B cell (primary cell): ENCODE measurements at regions not wholly inside any gene's neighbourhood (a gene's known extent, or its start where the extent isn't known, plus 50 kb on each side); places are given as distances from the start of the nearest gene placed in this dataset.

ENCODE experiments used
- ATAC-seq: fragments of 200-7000 bp; cut with Tn5 transposase; one replicate; pipeline ENCODE4 v1.10.0; 2021; ENCODE audit warnings: low read depth, mild to moderate bottlenecking, moderate number of reproducible peaks, moderate library complexity
- CTCF ChIA-PET: fragments of 350-600 bp; sonication (Branson Sonifier 250); formaldehyde crosslinking; loops from one replicate; lab custom pipeline; 2021; ENCODE audit warnings: antibody characterized with exemption, inconsistent platforms; lab: Charles Lee
- POLR2A ChIA-PET: fragments of 350-600 bp; sonication (Branson Sonifier 250); formaldehyde crosslinking; loops from one replicate; lab custom pipeline; 2021; ENCODE audit warnings: antibody characterized with exemption; lab: Charles Lee
- DNase-seq: peaks from one replicate; pipeline ENCODE4 v3.0.0; 2013
- H2AFZ ChIP-seq: 2 replicates; pipeline ENCODE4 v1.6.1; 2012; ENCODE audit warnings: mild to moderate bottlenecking, low read depth, low read length; ENCODE audit not compliant: insufficient read depth, poor library complexity, severe bottlenecking
- H3K27ac ChIP-seq, 2 donors: 1 replicate in 1 of 2; 2 replicates in 1 of 2; pipeline ENCODE4 v1.5.1; 2012 to 2013; ENCODE audit warnings: low read length in 2 of 2, mild to moderate bottlenecking in 2 of 2, moderate library complexity in 1 of 2
- H3K27me3 ChIP-seq, 4 experiments: fragments of 200-600 bp in 1 of 4; sonication (generic) in 1 of 4; replicated peaks in 1 of 4; 1 replicate in 2 of 4; 2 replicates in 2 of 4; pipeline versions ENCODE4 v1.6.1 to v1.7.0; 2013 to 2016; ENCODE audit warnings: low read length in 3 of 4, mild to moderate bottlenecking in 2 of 4, mixed read lengths in 1 of 4, moderate library complexity in 1 of 4; ENCODE audit not compliant: insufficient read depth in 4 of 4, control insufficient read depth in 3 of 4; ENCODE audit errors: control extremely low read depth in 1 of 4
- H3K36me3 ChIP-seq, 2 experiments: replicated peaks in 1 of 2; 1 replicate in 1 of 2; 2 replicates in 1 of 2; pipeline versions ENCODE4 v1.6.1 to v1.7.1; 2013; ENCODE audit warnings: low read length in 1 of 2; ENCODE audit not compliant: insufficient read depth in 2 of 2, control insufficient read depth in 1 of 2; ENCODE audit errors: control extremely low read depth in 1 of 2, extremely low read depth in 1 of 2
- H3K4me1 ChIP-seq, 2 donors: fragments of 200-600 bp in 1 of 2; sonication (generic) in 1 of 2; 1 replicate in 1 of 2; 2 replicates in 1 of 2; pipeline versions ENCODE4 v1.5.1 to v1.6.1; 2013 to 2017; ENCODE audit warnings: low read length in 2 of 2; ENCODE audit not compliant: control insufficient read depth in 2 of 2, insufficient read depth in 2 of 2
- H3K4me2 ChIP-seq: replicated peaks from 2 replicates; pipeline ENCODE3; 2012; ENCODE audit warnings: mild to moderate bottlenecking, low read depth, low read length; ENCODE audit not compliant: poor library complexity, severe bottlenecking
- H3K4me3 ChIP-seq, 5 experiments: fragments of 200-600 bp in 1 of 5; sonication (generic) in 1 of 5; 1 replicate in 3 of 5; 2 replicates in 2 of 5; pipeline versions ENCODE4 v1.5.1 to v1.7.0; 2011 to 2016; ENCODE audit warnings: low read length in 4 of 5, mild to moderate bottlenecking in 4 of 5, low read depth in 2 of 5, control low read depth in 1 of 5, moderate library complexity in 1 of 5; ENCODE audit not compliant: insufficient read depth in 1 of 5; ENCODE audit errors: control extremely low read depth in 1 of 5, extremely low read depth in 1 of 5
- H3K79me2 ChIP-seq: fragments of 200-600 bp; sonication (generic); one replicate; pipeline ENCODE4 v1.6.0; 2016; ENCODE audit warnings: low read length; ENCODE audit not compliant: control insufficient read depth, insufficient read depth
- H3K9ac ChIP-seq: fragments of 200-600 bp; sonication (generic); 2 replicates; pipeline ENCODE4 v1.6.1; 2017; ENCODE audit warnings: mild to moderate bottlenecking, low read length, moderate library complexity
- H3K9me3 ChIP-seq, 3 donors: one replicate each; pipeline versions ENCODE4 v1.6.1 to v1.7.1; 2013; ENCODE audit warnings: low read length in 2 of 3; ENCODE audit not compliant: control insufficient read depth in 2 of 3, insufficient read depth in 1 of 3; ENCODE audit errors: control extremely low read depth in 1 of 3
- H4K20me1 ChIP-seq: 2 replicates; pipeline ENCODE4 v1.6.0; 2012; ENCODE audit warnings: mild to moderate bottlenecking, low read length; ENCODE audit not compliant: insufficient read depth, control insufficient read depth, poor library complexity, severe bottlenecking
- H3K27ac Mint-ChIP-seq: one replicate; pipeline ENCODE4 v1.8.0; 2021; ENCODE audit warnings: mixed read lengths
- H3K27me3 Mint-ChIP-seq: one replicate; pipeline ENCODE4 v1.8.0; 2021; ENCODE audit warnings: mixed read lengths
- H3K4me1 Mint-ChIP-seq: one replicate; pipeline ENCODE4 v1.8.0; 2021; ENCODE audit warnings: mixed read lengths
- H3K4me3 Mint-ChIP-seq: one replicate; pipeline ENCODE4 v1.8.0; 2021; ENCODE audit warnings: mixed read lengths
- H3K9me3 Mint-ChIP-seq: one replicate; pipeline ENCODE4 v1.8.0; 2022; ENCODE audit warnings: mixed read lengths; ENCODE audit not compliant: insufficient read depth
- CTCF ChIP-seq: fragments of 200-600 bp; IDR thresholded peaks from one replicate; pipeline ENCODE4 v1.8.0; 2022; ENCODE audit warnings: antibody characterized with exemption, mild to moderate bottlenecking
- EZH2 ChIP-seq: IDR thresholded peaks from 2 replicates; pipeline ENCODE4 v1.6.1; 2012; ENCODE audit warnings: borderline replicate concordance, low read depth, mild to moderate bottlenecking, moderate library complexity, low read length; ENCODE audit not compliant: insufficient read depth, poor library complexity, severe bottlenecking
- WGBS: methylation state at CpG from one replicate; pipeline ENCODE4 v1.1.5; 2013; ENCODE audit warnings: missing lambda C conversion rate; ENCODE audit not compliant: insufficient coverage; 5-methylcytosine and 5-hydroxymethylcytosine counted together
- intact Hi-C: fragments of 100-400 bp; cut with micrococcal nuclease; formaldehyde crosslinking; loops from one replicate; pipeline ENCODE4 v1.10.0; 2022

DNA sequence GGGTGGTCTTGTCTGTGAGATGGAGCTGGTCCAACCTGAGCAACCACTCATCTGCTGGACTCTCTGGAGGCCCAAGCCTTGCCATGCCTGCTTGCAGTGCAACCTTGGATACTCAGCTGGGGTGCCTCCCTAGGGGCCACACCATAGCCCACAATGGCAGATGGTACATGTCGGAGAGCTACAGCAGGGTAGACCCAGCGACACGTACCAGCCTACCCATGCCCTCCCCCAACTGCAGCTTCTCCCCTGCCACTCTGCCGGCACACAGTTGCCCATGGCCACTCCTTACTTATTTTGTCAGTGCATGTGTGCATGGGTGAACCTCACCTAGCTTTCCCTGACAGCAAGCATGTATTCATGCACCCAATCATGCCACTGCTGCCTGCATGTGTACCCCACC lies 690.9 kb downstream of the CCDC85A start:
- 93% methylated on average over 4 of the region's 4 CpGs for WGBS
- TF ChIP-seq CTCF, result no peak
- no peak for TF ChIP-seq EZH2
- Histone ChIP-seq H3K27ac (no peak overlapping the region), H3K9ac (no peak overlapping the region), H3K36me3 (no peaks in the 10 kb centered on the region), H3K27me3 (no peaks in the 10 kb centered on the region), H3K4me1 (no peaks in the 10 kb centered on the region), H3K79me2 (no peaks in the 10 kb centered on the region), H2AFZ (no peak overlapping the region), H3K4me3 (no peak overlapping the region), H4K20me1 (no peaks in the 10 kb centered on the region), H3K4me2 (no peak overlapping the region), H3K9me3 (peaks cover 0 to 12% (median 0%) of the 10 kb centered on the region in 3 donors)
- Mint-ChIP-seq H3K9me3 (no peaks in the 10 kb centered on the region), H3K4me1 (no peaks in the 10 kb centered on the region), H3K4me3 (no peak overlapping the region), H3K27ac (no peak overlapping the region), H3K27me3 (no peaks in the 10 kb centered on the region)
- ChIA-PET POLR2A (no interaction called here), CTCF (no interaction called here)
- ATAC-seq, result no peak
- intact Hi-C loops, result no loop called here
- DNase-seq, result no peak

DNA sequence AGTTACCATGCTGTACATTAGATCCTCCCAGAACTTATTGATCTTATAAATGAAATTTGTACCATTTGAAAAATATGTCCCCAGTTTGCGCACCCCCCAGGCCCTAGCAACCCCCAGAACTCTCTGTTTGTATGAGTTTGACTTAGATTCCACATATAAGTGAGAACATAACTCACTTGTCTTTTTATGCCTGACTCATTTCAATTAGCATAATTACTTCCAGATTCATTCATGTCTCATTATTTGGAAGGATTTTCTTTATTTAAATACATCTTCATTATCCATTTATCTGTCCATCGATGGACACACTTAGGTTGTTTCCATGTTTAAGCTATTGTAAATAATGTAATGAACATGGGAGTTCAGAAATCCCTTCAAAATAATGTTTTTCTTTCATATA lies 705.9 kb downstream of the CCDC85A start:
- no CpG with 5 or more reads among the region's 2 CpGs for WGBS
- CTCF ChIA-PET, result no interaction called here
- no peaks in the 10 kb centered on the region for H3K27me3 ChIP-seq
- intact Hi-C loops, result no loop called here
- H3K4me2 ChIP-seq, result no peak overlapping the region
- no peak overlapping the region for H3K9ac ChIP-seq
- no peaks in the 10 kb centered on the region for H4K20me1 ChIP-seq
- H3K4me3 ChIP-seq, result no peak overlapping the region
- peaks cover 0 to 4% (median 0%) of the 10 kb centered on the region in 3 donors for H3K9me3 ChIP-seq
- Mint-ChIP-seq H3K4me3 (no peak overlapping the region), H3K27ac (no peak overlapping the region), H3K4me1 (no peaks in the 10 kb centered on the region), H3K9me3 (no peaks in the 10 kb centered on the region), H3K27me3 (no peaks in the 10 kb centered on the region)
- POLR2A ChIA-PET, result no interaction called here
- TF ChIP-seq CTCF (no peak), EZH2 (no peak)
- H3K4me1 ChIP-seq, result no peaks in the 10 kb centered on the region
- no peaks in the 10 kb centered on the region for H3K79me2 ChIP-seq
- no peak for DNase-seq
- no peaks in the 10 kb centered on the region for H3K36me3 ChIP-seq
- no peak overlapping the region for H3K27ac ChIP-seq
- ATAC-seq, result no peak
- no peak overlapping the region for H2AFZ ChIP-seq
